Body of pancreas (tissue), 4 donors: ENCODE measurements at regions not wholly inside any gene's neighbourhood (a gene's known extent, or its start where the extent isn't known, plus 50 kb on each side); places are given as distances from the start of the nearest gene placed in this dataset.
A peak's percentile ranks its signal among the peaks of the same experiment; 100 is the strongest.

Experiments
- ATAC-seq: fragments of 150-250 bp; one replicate; pipeline ENCODE4 v1.9.1; 2016
- DNase-seq, 4 donors: peaks; one replicate each; pipeline ENCODE4 v3.0.0-alpha.2; 2019
- H3K27ac ChIP-seq, 4 donors: fragments of 200-600 bp; sonication (generic); 1 replicate in 3 of 4; 2 replicates in 1 of 4; pipeline versions ENCODE4 v1.5.1 to v1.6.1; 2016 to 2019; ENCODE audit warnings: mild to moderate bottlenecking in 1 of 4, mixed read lengths in 1 of 4, moderate library complexity in 1 of 4
- H3K27me3 ChIP-seq, 2 donors: fragments of 200-600 bp; sonication (generic); one replicate each; pipeline ENCODE4 v1.6.0; 2016; ENCODE audit warnings: mild to moderate bottlenecking in 1 of 2
- H3K36me3 ChIP-seq, 2 donors: fragments of 200-600 bp; sonication (generic); replicated peaks in 1 of 2; 2 replicates each; pipeline ENCODE4 v1.5.1; 2016; ENCODE audit warnings: low read depth in 2 of 2; ENCODE audit not compliant: insufficient read depth in 1 of 2
- H3K4me1 ChIP-seq: fragments of 200-600 bp; sonication (generic); one replicate; pipeline ENCODE4 v1.6.0; 2016
- H3K4me3 ChIP-seq, 2 donors: fragments of 200-600 bp; sonication (generic); 1 replicate in 1 of 2; 2 replicates in 1 of 2; pipeline ENCODE4 v1.5.1; 2016 to 2019
- H3K9me3 ChIP-seq, 3 donors: fragments of 200-600 bp; sonication (generic); 1 replicate in 2 of 3; 2 replicates in 1 of 3; pipeline ENCODE4 v1.5.1; 2016
- CTCF ChIP-seq, 7 experiments: fragments of 450-650 bp in 4 of 7; fragments of 200-600 bp in 3 of 7; sonication (generic) in 3 of 7; IDR thresholded peaks; one replicate each; pipeline ENCODE4 v1.5.1; 2016 to 2019; ENCODE audit warnings: antibody characterized with exemption in 7 of 7
- POLR2A ChIP-seq, 3 donors: fragments of 450-650 bp; IDR thresholded peaks; one replicate each; pipeline ENCODE4 v1.6.1; 2016; ENCODE audit warnings: antibody characterized with exemption in 3 of 3, mild to moderate bottlenecking in 2 of 3
- WGBS, 2 donors: methylation state at CpG; one replicate each; pipeline ENCODE4 v1.1.5; 2017; 5-methylcytosine and 5-hydroxymethylcytosine counted together
- intact Hi-C: fragments of 100-400 bp; cut with DNase I; formaldehyde crosslinking; loops from one replicate; pipeline ENCODE4 v1.15.1; 2023

- H3K36me3 ChIP-seq, result no peaks in the 10 kb centered on the region
- no peak for ATAC-seq
- TF ChIP-seq CTCF (IDR thresholded peaks at IDR 0.05) (no peak), POLR2A (IDR thresholded peaks at IDR 0.05) (no peak)
- H3K4me3 ChIP-seq, result no peak overlapping the region
- H3K4me1 ChIP-seq, result no peaks in the 10 kb centered on the region
- 91 to 93% methylated on average over 3 to 4 of the region's 4 CpGs for WGBS, 2 donors
- no peak overlapping the region for H3K27ac ChIP-seq
- no peaks in the 10 kb centered on the region for H3K27me3 ChIP-seq
- no peak for DNase-seq
- intact Hi-C loops, result no loop called here
- no peaks in the 10 kb centered on the region for H3K9me3 ChIP-seq
These were observed 430.6 kb downstream of the MN1 start for GRCh38 chr22:27370987-27371386.

- peaks cover 5% of the 10 kb centered on the region for H3K4me1 ChIP-seq
- H3K4me3 ChIP-seq, result no peak overlapping the region
- no peak for TF ChIP-seq CTCF (IDR thresholded peaks at IDR 0.05)
- no peak for TF ChIP-seq POLR2A (IDR thresholded peaks at IDR 0.05)
- intact Hi-C loops, result no loop called here
- H3K27ac ChIP-seq, result no peak overlapping the region
- no peaks in the 10 kb centered on the region for H3K27me3 ChIP-seq
- no peak for ATAC-seq
- H3K36me3 ChIP-seq, result no peaks in the 10 kb centered on the region
- no peaks in the 10 kb centered on the region for H3K9me3 ChIP-seq
- no peak for DNase-seq
These were observed 429.2 kb downstream of the MN1 start for GRCh38 chr22:27372364-27372763.

GRCh38 chr22:27372969-27373670, 428.4 kb downstream of the MN1 start:
- H3K27ac ChIP-seq, result peak overlapping the region in 2 of 4 donors; percentile 24 to 43
- H3K36me3 ChIP-seq, result no peaks in the 10 kb centered on the region
- DNase-seq, result peak; percentile 80 to 95 (median 94)
- H3K4me3 ChIP-seq, result no peak overlapping the region
- H3K9me3 ChIP-seq, result no peaks in the 10 kb centered on the region
- intact Hi-C loops, result no loop called here
- peaks cover 12% of the 10 kb centered on the region for H3K4me1 ChIP-seq
- TF ChIP-seq POLR2A (IDR thresholded peaks at IDR 0.05) (peak in 1 of 3 donors; percentile 27), CTCF (IDR thresholded peaks at IDR 0.05) (peak in 5 of 7 experiments; percentile 16 to 66 (median 60))
- WGBS, 2 donors, result 50 to 76% methylated on average over 10 of the region's 10 CpGs
- no peaks in the 10 kb centered on the region for H3K27me3 ChIP-seq
- no peak for ATAC-seq

- 16 to 23% methylated on average over 17 of the region's 17 CpGs for WGBS, 2 donors
- Histone ChIP-seq H3K9me3 (no peaks in the 10 kb centered on the region), H3K4me1 (peaks cover 26% of the 10 kb centered on the region), H3K4me3 (no peak overlapping the region), H3K36me3 (no peaks in the 10 kb centered on the region), H3K27me3 (no peaks in the 10 kb centered on the region), H3K27ac (peak overlapping the region; percentile 61 to 77 (median 72))
- DNase-seq, result peak; percentile 95 to 97 (median 96)
- peak; percentile 94 for ATAC-seq
- intact Hi-C loops, result no loop called here
- TF ChIP-seq POLR2A (IDR thresholded peaks at IDR 0.05) (peak in 1 of 3 donors; percentile 28), CTCF (IDR thresholded peaks at IDR 0.05) (peak in 2 of 7 experiments; percentile 9 to 24)
These were observed 423.9 kb downstream of the MN1 start for GRCh38 chr22:27377501-27378295.
